ENCODE measurements at regions not wholly inside any gene's neighbourhood (a gene's known extent, or its start where the extent isn't known, plus 50 kb on each side); places are given as distances from the start of the nearest gene placed in this dataset.
"Not testable (repeated sequence)": the region's sequence is repeated elsewhere in the genome, so short reads cannot be mapped to it uniquely, and the experiment has no call there.

GRCh38 chr1:194917769-194918168 lies 1690.5 kb downstream of the KCNT2 start:
- DNase-seq (ENCODE audit: low spot score), result no peak

- DNase-seq (ENCODE audit: low spot score), result no peak
Measured at GRCh38 chr1:194908643-194909042, 1699.6 kb downstream of the KCNT2 start.

GRCh38 chr1:194903524-194903923 lies 1704.7 kb downstream of the KCNT2 start:
- no peak for DNase-seq (ENCODE audit: low spot score)

GRCh38 chr1:194889310-194889709 lies 1702.9 kb upstream of the B3GALT2 start:
- no peak for DNase-seq (ENCODE audit: low spot score)

GRCh38 chr1:194870860-194871259 lies 1684.4 kb upstream of the B3GALT2 start:
- DNase-seq (ENCODE audit: low spot score), result no peak

GRCh38 chr1:194866153-194866552 lies 1679.7 kb upstream of the B3GALT2 start:
- DNase-seq (ENCODE audit: low spot score), result no peak

GRCh38 chr1:194865383-194865782 lies 1679.0 kb upstream of the B3GALT2 start:
- DNase-seq (ENCODE audit: low spot score), result no peak

GRCh38 chr1:194862129-194862528 lies 1675.7 kb upstream of the B3GALT2 start:
- no peak for DNase-seq (ENCODE audit: low spot score)

- DNase-seq (ENCODE audit: low spot score), result no peak
Measured at GRCh38 chr1:194860248-194861201, 1674.1 kb upstream of the B3GALT2 start.

GRCh38 chr1:194859481-194860154 lies 1673.2 kb upstream of the B3GALT2 start:
- not testable (repeated sequence) for DNase-seq (ENCODE audit: low spot score)

- not testable (repeated sequence) for DNase-seq (ENCODE audit: low spot score)
Measured at GRCh38 chr1:194858811-194859480, 1672.5 kb upstream of the B3GALT2 start.

- no peak for DNase-seq (ENCODE audit: low spot score)
Measured at GRCh38 chr1:194857413-194857812, 1671.0 kb upstream of the B3GALT2 start.

GRCh38 chr1:194848846-194849245 lies 1662.4 kb upstream of the B3GALT2 start:
- DNase-seq (ENCODE audit: low spot score), result no peak

GRCh38 chr1:194846488-194846887 lies 1660.1 kb upstream of the B3GALT2 start:
- no peak for DNase-seq (ENCODE audit: low spot score)

- no peak for DNase-seq (ENCODE audit: low spot score)
Measured at GRCh38 chr1:194843077-194843476, 1656.7 kb upstream of the B3GALT2 start.

GRCh38 chr1:194833111-194833510 lies 1646.7 kb upstream of the B3GALT2 start:
- DNase-seq (ENCODE audit: low spot score), result no peak

- DNase-seq (ENCODE audit: low spot score), result not testable (repeated sequence)
Measured at GRCh38 chr1:194831595-194831994, 1645.2 kb upstream of the B3GALT2 start.

- DNase-seq (ENCODE audit: low spot score), result no peak
Measured at GRCh38 chr1:194830387-194830786, 1644.0 kb upstream of the B3GALT2 start.

- DNase-seq (ENCODE audit: low spot score), result peak; percentile 6
Measured at GRCh38 chr1:194829492-194829891, 1643.1 kb upstream of the B3GALT2 start.

- DNase-seq (ENCODE audit: low spot score), result peak; percentile 5
Measured at GRCh38 chr1:194825382-194825781, 1639.0 kb upstream of the B3GALT2 start.

- no peak for DNase-seq (ENCODE audit: low spot score)
Measured at GRCh38 chr1:194821091-194821490, 1634.7 kb upstream of the B3GALT2 start.

GRCh38 chr1:194818674-194819073 lies 1632.3 kb upstream of the B3GALT2 start:
- no peak for DNase-seq (ENCODE audit: low spot score)

GRCh38 chr1:194816859-194817258 lies 1630.4 kb upstream of the B3GALT2 start:
- DNase-seq (ENCODE audit: low spot score), result peak; percentile 73

All from RKO (cell line).